H9 (cell line): ENCODE measurements at regions not wholly inside any gene's neighbourhood (a gene's known extent, or its start where the extent isn't known, plus 50 kb on each side); places are given as distances from the start of the nearest gene placed in this dataset.

Source experiments
- DNase-seq: peaks from one replicate; pipeline ENCODE4 v3.0.0-alpha.2; 2017
- H2AFZ ChIP-seq: one replicate; pipeline ENCODE4 v1.6.1; 2013; ENCODE audit warnings: mild to moderate bottlenecking, low read length, control low read depth, moderate library complexity
- H2AK5ac ChIP-seq: 2 replicates; pipeline ENCODE4 v1.6.1; 2013; ENCODE audit warnings: low read length, control low read depth, mixed read lengths; ENCODE audit not compliant: insufficient read length
- H2BK120ac ChIP-seq: one replicate; pipeline ENCODE4 v1.6.1; 2013; ENCODE audit warnings: low read depth, mild to moderate bottlenecking, low read length, control low read depth, inconsistent platforms; ENCODE audit not compliant: poor library complexity, severe bottlenecking
- H2BK12ac ChIP-seq: 2 replicates; pipeline ENCODE4 v1.6.1; 2013; ENCODE audit warnings: low read length, control low read depth, mixed read lengths, low read depth; ENCODE audit not compliant: insufficient read length
- H2BK15ac ChIP-seq: 2 replicates; pipeline ENCODE4 v1.6.1; 2013; ENCODE audit warnings: low read depth, low read length, control low read depth
- H2BK20ac ChIP-seq: one replicate; pipeline ENCODE4 v1.6.1; 2013; ENCODE audit warnings: low read depth, mild to moderate bottlenecking, low read length, control low read depth, inconsistent platforms; ENCODE audit not compliant: poor library complexity, severe bottlenecking
- H2BK5ac ChIP-seq: 2 replicates; pipeline ENCODE4 v1.6.1; 2013; ENCODE audit warnings: low read length, control low read depth, mixed read lengths; ENCODE audit not compliant: insufficient read length
- H3K14ac ChIP-seq: 2 replicates; pipeline ENCODE4 v1.6.1; 2013; ENCODE audit warnings: low read length, control low read depth; ENCODE audit not compliant: insufficient read depth
- H3K18ac ChIP-seq: 2 replicates; pipeline ENCODE4 v1.6.1; 2013; ENCODE audit warnings: low read depth, mild to moderate bottlenecking, mixed read lengths, low read length, control low read depth; ENCODE audit not compliant: insufficient read length
- H3K23ac ChIP-seq: 2 replicates; pipeline ENCODE4 v1.6.1; 2013; ENCODE audit warnings: low read length, control low read depth, mixed read lengths, low read depth; ENCODE audit not compliant: insufficient read length
- H3K23me2 ChIP-seq: 2 replicates; pipeline ENCODE4 v1.6.1; 2013; ENCODE audit warnings: low read depth, mild to moderate bottlenecking, mixed read lengths, low read length, control low read depth; ENCODE audit not compliant: insufficient read length, poor library complexity, severe bottlenecking
- H3K27ac ChIP-seq: 2 replicates; pipeline ENCODE4 v1.5.1; 2013; ENCODE audit warnings: low read length, control low read depth, mixed read lengths, low read depth; ENCODE audit not compliant: insufficient read length
- H3K27me3 ChIP-seq: 2 replicates; pipeline ENCODE4 v1.6.1; 2013; ENCODE audit warnings: low read length, control low read depth, inconsistent platforms; ENCODE audit not compliant: insufficient read depth
- H3K4ac ChIP-seq: 2 replicates; pipeline ENCODE4 v1.6.1; 2013; ENCODE audit warnings: low read depth, mild to moderate bottlenecking, control low read depth, inconsistent platforms, low read length, moderate library complexity
- H3K4me1 ChIP-seq: 2 replicates; pipeline ENCODE4 v1.6.1; 2013; ENCODE audit warnings: low read length, control low read depth, inconsistent platforms; ENCODE audit not compliant: insufficient read depth
- H3K4me2 ChIP-seq: 2 replicates; pipeline ENCODE4 v1.6.1; 2013; ENCODE audit warnings: low read length, control low read depth, mixed read lengths; ENCODE audit not compliant: insufficient read length, insufficient read depth
- H3K56ac ChIP-seq: 2 replicates; pipeline ENCODE4 v1.6.1; 2013; ENCODE audit warnings: low read depth, mild to moderate bottlenecking, mixed read lengths, low read length, control low read depth; ENCODE audit not compliant: insufficient read length
- H3K79me1 ChIP-seq: 2 replicates; pipeline ENCODE4 v1.6.1; 2013; ENCODE audit warnings: low read depth, mild to moderate bottlenecking, moderate library complexity, low read length, control low read depth, inconsistent platforms; ENCODE audit not compliant: insufficient read depth, poor library complexity, severe bottlenecking
- H3K79me2 ChIP-seq: 2 replicates; pipeline ENCODE4 v1.6.1; 2013; ENCODE audit warnings: low read length, control low read depth, inconsistent platforms; ENCODE audit not compliant: insufficient read depth
- H3K9ac ChIP-seq: 2 replicates; pipeline ENCODE4 v1.6.1; 2013; ENCODE audit warnings: low read length, control low read depth, mixed read lengths; ENCODE audit not compliant: insufficient read length; ENCODE audit errors: extremely low read depth
- H3K9me3 ChIP-seq: one replicate; pipeline ENCODE4 v1.6.1; 2013; ENCODE audit warnings: low read depth, low read length, inconsistent platforms; ENCODE audit not compliant: control insufficient read depth
- H3T11ph ChIP-seq: one replicate; pipeline ENCODE4 v1.6.1; 2013; ENCODE audit warnings: mild to moderate bottlenecking, low read length, control low read depth, inconsistent platforms
- H4K20me1 ChIP-seq: one replicate; pipeline ENCODE4 v1.6.1; 2013; ENCODE audit not compliant: control insufficient read depth, insufficient read length, insufficient read depth
- H4K5ac ChIP-seq: 2 replicates; pipeline ENCODE4 v1.6.1; 2013; ENCODE audit warnings: low read depth, mild to moderate bottlenecking, mixed read lengths, low read length, control low read depth; ENCODE audit not compliant: insufficient read length
- H4K8ac ChIP-seq: replicated peaks from 2 replicates; pipeline ENCODE4 v1.6.1; 2013; ENCODE audit warnings: low read length, control low read depth, mixed read lengths, low read depth; ENCODE audit not compliant: insufficient read length
- H4K91ac ChIP-seq: 2 replicates; pipeline ENCODE4 v1.6.1; 2013; ENCODE audit warnings: low read depth, mild to moderate bottlenecking, moderate library complexity, mixed read lengths, low read length, control low read depth; ENCODE audit not compliant: insufficient read length
- H3K27ac Mint-ChIP-seq, 3 experiments: 2 replicates in 2 of 3; 3 replicates in 1 of 3; pipeline ENCODE4 v1.8.0; 2020 to 2021; ENCODE audit warnings: mixed read lengths in 3 of 3, mild to moderate bottlenecking in 1 of 3, moderate library complexity in 1 of 3
- H3K27me3 Mint-ChIP-seq: 2 replicates; pipeline ENCODE4 v1.8.0; 2021; ENCODE audit warnings: low read depth, mild to moderate bottlenecking, moderate library complexity, mixed read lengths
- H3K36me3 Mint-ChIP-seq, 3 experiments: 2 replicates in 2 of 3; 3 replicates in 1 of 3; pipeline ENCODE4 v1.8.0; 2020 to 2021; ENCODE audit warnings: low read depth in 3 of 3, mixed read lengths in 3 of 3; ENCODE audit not compliant: insufficient read depth in 1 of 3
- H3K4me1 Mint-ChIP-seq, 2 experiments: 2 replicates each; pipeline ENCODE4 v1.8.0; 2020; ENCODE audit warnings: mixed read lengths in 2 of 2
- H3K4me3 Mint-ChIP-seq, 2 experiments: 2 replicates in 1 of 2; 3 replicates in 1 of 2; pipeline ENCODE4 v1.8.0; 2020 to 2021; ENCODE audit warnings: mild to moderate bottlenecking in 2 of 2, mixed read lengths in 2 of 2, moderate library complexity in 1 of 2
- H3K9me3 Mint-ChIP-seq, 2 experiments: 2 replicates in 1 of 2; 3 replicates in 1 of 2; pipeline ENCODE4 v1.8.0; 2020; ENCODE audit warnings: mild to moderate bottlenecking in 2 of 2, mixed read lengths in 2 of 2, moderate library complexity in 1 of 2
- CTCF ChIP-seq: fragments of 200-600 bp; sonication (generic); conservative IDR thresholded peaks from 3 replicates; pipeline ENCODE4 v1.8.0; 2021; ENCODE audit warnings: antibody characterized with exemption, mild to moderate bottlenecking
- WGBS: extraction: QIAGEN DNeasy Blood & Tissue Kit; methylation state at CpG from one replicate; pipeline ENCODE4 v1.1.7; 2013; ENCODE audit warnings: missing lambda C conversion rate, low lambda C conversion rate, mixed read lengths; ENCODE audit not compliant: insufficient read length; ENCODE audit errors: extremely low coverage; 5-methylcytosine and 5-hydroxymethylcytosine counted together

GRCh38 chr4:81745050-81745449 is 273.3 kb upstream of the RASGEF1B start:
- Histone ChIP-seq H3K14ac (no peak overlapping the region), H3K4me2 (no peak overlapping the region), H2BK15ac (no peak overlapping the region), H3K23ac (no peak overlapping the region), H3K9me3 (no peaks in the 10 kb centered on the region), H3K27ac (no peak overlapping the region), H3K23me2 (no peaks in the 10 kb centered on the region), H2BK5ac (no peak overlapping the region), H2BK20ac (no peak overlapping the region), H4K20me1 (no peaks in the 10 kb centered on the region), H3T11ph (no peak overlapping the region), H2BK120ac (no peak overlapping the region), H3K18ac (no peak overlapping the region), H2AK5ac (no peak overlapping the region), H3K56ac (no peak overlapping the region), H3K9ac (no peak overlapping the region), H4K91ac (no peak overlapping the region), H4K8ac (no peak overlapping the region), H3K79me2 (no peaks in the 10 kb centered on the region), H3K27me3 (no peaks in the 10 kb centered on the region), H3K79me1 (no peaks in the 10 kb centered on the region), H3K4me1 (no peaks in the 10 kb centered on the region), H2BK12ac (no peak overlapping the region), H3K4ac (no peak overlapping the region), H4K5ac (no peak overlapping the region), H2AFZ (no peak overlapping the region)
- no peak for DNase-seq
- Mint-ChIP-seq H3K9me3 (no peaks in the 10 kb centered on the region; a peak in 1 of 5 replicates), H3K27ac (no peak overlapping the region), H3K27me3 (no peaks in the 10 kb centered on the region; the same call in 1 of the 2 replicates), H3K36me3 (no peaks in the 10 kb centered on the region), H3K4me3 (no peak overlapping the region), H3K4me1 (peaks cover 6 to 9% of the 10 kb centered on the region in 2 experiments)
- TF ChIP-seq CTCF: no peak
- no CpG with 5 or more reads among the region's 3 CpGs for WGBS
